ENCODE measurements at regions not wholly inside any gene's neighbourhood (a gene's known extent, or its start where the extent isn't known, plus 50 kb on each side); places are given as distances from the start of the nearest gene placed in this dataset.

- no peak for TF ChIP-seq CTCF (IDR thresholded peaks at IDR 0.05; ENCODE audit: control insufficient read depth, extremely low read depth, insufficient read depth)
- no peak overlapping the region for H3K4me3 ChIP-seq (ENCODE audit: low read depth, low read length)
These were observed 383.9 kb downstream of the SH3GL2 start for GRCh38 chr9:17962747-17963146.

GRCh38 chr9:17963498-17963897, 384.6 kb downstream of the SH3GL2 start:
- no peak overlapping the region for H3K4me3 ChIP-seq (ENCODE audit: low read depth, low read length)
- no peak for TF ChIP-seq CTCF (IDR thresholded peaks at IDR 0.05; ENCODE audit: control insufficient read depth, extremely low read depth, insufficient read depth)
- no peak for DNase-seq (ENCODE audit: low read depth)

More at GRCh38 chr9:17962747-17963146, 383.9 kb downstream of the SH3GL2 start:
- no peak for DNase-seq (ENCODE audit: low read depth)

GRCh38 chr9:17967731-17968130, 388.9 kb downstream of the SH3GL2 start:
- DNase-seq (ENCODE audit: low read depth): no peak
- no peak overlapping the region for H3K4me3 ChIP-seq (ENCODE audit: low read depth, low read length)
- no peak for TF ChIP-seq CTCF (IDR thresholded peaks at IDR 0.05; ENCODE audit: control insufficient read depth, extremely low read depth, insufficient read depth)

GRCh38 chr9:17969232-17969631, 390.4 kb downstream of the SH3GL2 start:
- no peak for DNase-seq (ENCODE audit: low read depth)
- no peak for TF ChIP-seq CTCF (IDR thresholded peaks at IDR 0.05; ENCODE audit: control insufficient read depth, extremely low read depth, insufficient read depth)
- no peak overlapping the region for H3K4me3 ChIP-seq (ENCODE audit: low read depth, low read length)

GRCh38 chr9:17970277-17970676, 391.4 kb downstream of the SH3GL2 start:
- DNase-seq (ENCODE audit: low read depth): no peak
- no peak for TF ChIP-seq CTCF (IDR thresholded peaks at IDR 0.05; ENCODE audit: control insufficient read depth, extremely low read depth, insufficient read depth)
- H3K4me3 ChIP-seq (ENCODE audit: low read depth, low read length): no peak overlapping the region

- H3K4me3 ChIP-seq (ENCODE audit: low read depth, low read length): no peak overlapping the region
- no peak for TF ChIP-seq CTCF (IDR thresholded peaks at IDR 0.05; ENCODE audit: control insufficient read depth, extremely low read depth, insufficient read depth)
- no peak for DNase-seq (ENCODE audit: low read depth)
These were observed 399.9 kb downstream of the SH3GL2 start for GRCh38 chr9:17978773-17979172.

- DNase-seq (ENCODE audit: low read depth): no peak
- no peak for TF ChIP-seq CTCF (IDR thresholded peaks at IDR 0.05; ENCODE audit: control insufficient read depth, extremely low read depth, insufficient read depth)
- H3K4me3 ChIP-seq (ENCODE audit: low read depth, low read length): no peak overlapping the region
These were observed 407.7 kb downstream of the SH3GL2 start for GRCh38 chr9:17986595-17986994.

Data from LNCaP clone FGC (cell line).